HG02885 (cell line): ENCODE measurements at regions not wholly inside any gene's neighbourhood (a gene's known extent, or its start where the extent isn't known, plus 50 kb on each side); places are given as distances from the start of the nearest gene placed in this dataset.

Source experiments
- ATAC-seq: cut with Tn5 transposase; IDR thresholded peaks from one replicate; pipeline ENCODE4 v1.9.1; 2021; ENCODE audit warnings: mild to moderate bottlenecking; ENCODE audit not compliant: unreplicated experiment, poor library complexity

- no peak for ATAC-seq
Observed at GRCh38 chr7:94258418-94259300, 136.0 kb upstream of the COL1A2 start.

- ATAC-seq: no peak
Observed at GRCh38 chr7:94261067-94261466, 133.6 kb upstream of the COL1A2 start.

- ATAC-seq: no peak
Observed at GRCh38 chr7:94264756-94265155, 129.9 kb upstream of the COL1A2 start.

- no peak for ATAC-seq
Observed at GRCh38 chr7:94265456-94265855, 129.2 kb upstream of the COL1A2 start.

- ATAC-seq: no peak
Observed at GRCh38 chr7:94266238-94266644, 128.5 kb upstream of the COL1A2 start.

GRCh38 chr7:94270772-94271171, 123.9 kb upstream of the COL1A2 start:
- no peak for ATAC-seq

GRCh38 chr7:94272821-94273583, 121.7 kb upstream of the COL1A2 start:
- no peak for ATAC-seq

GRCh38 chr7:94274828-94275227, 119.9 kb upstream of the COL1A2 start:
- ATAC-seq: no peak

GRCh38 chr7:94276027-94276426, 118.7 kb upstream of the COL1A2 start:
- ATAC-seq: no peak

- ATAC-seq: peak; percentile 53
Observed at GRCh38 chr7:94276795-94277194, 117.9 kb upstream of the COL1A2 start.

- no peak for ATAC-seq
Observed at GRCh38 chr7:94277236-94277635, 117.5 kb upstream of the COL1A2 start.

GRCh38 chr7:94280851-94281250, 113.8 kb upstream of the COL1A2 start:
- no peak for ATAC-seq

GRCh38 chr7:94284104-94284503, 110.6 kb upstream of the COL1A2 start:
- no peak for ATAC-seq

- ATAC-seq: no peak
Observed at GRCh38 chr7:94286111-94286510, 108.6 kb upstream of the COL1A2 start.

- no peak for ATAC-seq
Observed at GRCh38 chr7:94288096-94288495, 106.6 kb upstream of the COL1A2 start.

GRCh38 chr7:94289071-94289470, 105.6 kb upstream of the COL1A2 start:
- no peak for ATAC-seq

- ATAC-seq: no peak
Observed at GRCh38 chr7:94294471-94295131, 100.1 kb upstream of the COL1A2 start.

GRCh38 chr7:94295850-94296249, 98.8 kb upstream of the COL1A2 start:
- ATAC-seq: no peak

- ATAC-seq: no peak
Observed at GRCh38 chr7:94296881-94297280, 97.8 kb upstream of the COL1A2 start.

- no peak for ATAC-seq
Observed at GRCh38 chr7:94297397-94297838, 97.3 kb upstream of the COL1A2 start.

GRCh38 chr7:94298943-94299342, 95.8 kb upstream of the COL1A2 start:
- no peak for ATAC-seq
